ENCODE measurements at regions not wholly inside any gene's neighbourhood (a gene's known extent, or its start where the extent isn't known, plus 50 kb on each side); places are given as distances from the start of the nearest gene placed in this dataset.

- H3K9ac ChIP-seq (replicated peaks in 1 of 4; ENCODE audit: extremely low read depth in 1 of 4, low read depth in 3 of 4, low read length in 3 of 4): no peak overlapping the region
- no peak overlapping the region for H4K8ac ChIP-seq (ENCODE audit: extremely low read depth, insufficient read depth, low read length)
- FAIRE-seq (no peak), DNase-seq (ENCODE audit: low read depth in 1 of 2, low spot score in 2 of 2) (no peak)
- no peaks in the 10 kb centered on the region for H3K79me1 ChIP-seq (ENCODE audit: low read depth, low read length)
- no peak for TF ChIP-seq CHD1 (IDR thresholded peaks at IDR 0.05; ENCODE audit: low read depth, low read length)
- no peak for TF ChIP-seq CBX5 (IDR thresholded peaks at IDR 0.05; ENCODE audit: low read depth, low read length)
- TF ChIP-seq SUZ12 (IDR thresholded peaks at IDR 0.05; ENCODE audit: low read length): no peak
- H3K23me2 ChIP-seq (ENCODE audit: low read depth, low read length): no peaks in the 10 kb centered on the region
- H3K4ac ChIP-seq (replicated peaks; ENCODE audit: insufficient read length, low read depth, low read length): no peak overlapping the region
- no peak overlapping the region for H3K4me3 ChIP-seq (ENCODE audit: extremely low read depth in 1 of 4, insufficient read depth in 2 of 4, low read depth in 3 of 4, low read length in 4 of 4)
- H2AK5ac ChIP-seq (ENCODE audit: low read depth, low read length): no peak overlapping the region
- H2BK20ac ChIP-seq (ENCODE audit: low read length): no peak overlapping the region
- H3K4me1 ChIP-seq (replicated peaks in 1 of 4; ENCODE audit: control insufficient read depth in 3 of 4, insufficient read depth in 4 of 4, low read length in 3 of 4): no peaks in the 10 kb centered on the region
- H3K36me3 ChIP-seq (ENCODE audit: control insufficient read depth in 2 of 4, insufficient read depth in 4 of 4, low read length in 3 of 4): no peaks in the 10 kb centered on the region
- ChIA-PET POLR2A (ENCODE audit: partially characterized antibody) (no interaction called here), CTCF (ENCODE audit: partially characterized antibody) (interaction anchor here (0.7 to 1.6 kb wide), 5 partner anchors 10 to 243 kb away, joined by 3 to 4 read pairs (median 3); no protein-coding TSS in a partner anchor)
- no peak overlapping the region for H2BK15ac ChIP-seq (ENCODE audit: low read length)
- no peak overlapping the region for H4K91ac ChIP-seq (replicated peaks; ENCODE audit: insufficient read length, low read length)
- H2BK12ac ChIP-seq (ENCODE audit: low read depth, low read length): no peak overlapping the region
- H3K56ac ChIP-seq (replicated peaks; ENCODE audit: insufficient read length, low read depth, low read length): no peak overlapping the region
- no peaks in the 10 kb centered on the region for H4K20me1 ChIP-seq (replicated peaks in 1 of 2; ENCODE audit: control insufficient read depth in 1 of 2, insufficient read depth in 2 of 2, low read length in 2 of 2)
- H3K27ac ChIP-seq (ENCODE audit: low read depth, low read length): no peak overlapping the region
- WGBS, 2 experiments (ENCODE audit: extremely low coverage in 1 of 2, insufficient coverage in 1 of 2, insufficient read length in 1 of 2, insufficient replicate concordance in 2 of 2, low coverage in 1 of 2, low lambda C conversion rate in 2 of 2, missing lambda C conversion rate in 1 of 2): 90% methylated on average over 2 of the region's 2 CpGs; no CpG with 5 or more reads in 1 of the 2 experiments
- H2BK120ac ChIP-seq (replicated peaks; ENCODE audit: low read depth, low read length): no peak overlapping the region
- H3K79me2 ChIP-seq (ENCODE audit: control insufficient read depth in 1 of 2, insufficient read depth in 2 of 2, low read length in 2 of 2): no peaks in the 10 kb centered on the region
- H3K27me3 ChIP-seq (replicated peaks in 1 of 4; ENCODE audit: control insufficient read depth in 3 of 4, extremely low read depth in 1 of 4, insufficient read depth in 3 of 4, low read length in 3 of 4): no peaks in the 10 kb centered on the region
- H3K23ac ChIP-seq (ENCODE audit: insufficient read length): no peak overlapping the region
- no peak overlapping the region for H2AFZ ChIP-seq (ENCODE audit: low read length)
- H3K9me3 ChIP-seq (ENCODE audit: insufficient read depth in 2 of 2, low read depth in 1 of 2, low read length in 1 of 2): peaks cover 11 to 14% of the 10 kb centered on the region in 2 experiments; a peak in 3 of 4 replicates
- H4K5ac ChIP-seq (ENCODE audit: insufficient read length, low read depth, low read length): no peak overlapping the region
- H2BK5ac ChIP-seq (ENCODE audit: low read depth, low read length): no peak overlapping the region
- no peak overlapping the region for H3K18ac ChIP-seq (ENCODE audit: extremely low read depth, low read length)
- H3K14ac ChIP-seq (ENCODE audit: insufficient read length): no peak overlapping the region
- no peak overlapping the region for H3K4me2 ChIP-seq (ENCODE audit: insufficient read depth in 1 of 2, low read depth in 2 of 2, low read length in 2 of 2)
Measured at GRCh38 chr2:341912-342311, 54.0 kb upstream of the ALKAL2 start.
